HG02678 (cell line): ENCODE measurements at regions not wholly inside any gene's neighbourhood (a gene's known extent, or its start where the extent isn't known, plus 50 kb on each side); places are given as distances from the start of the nearest gene placed in this dataset.

Experiments used
- ATAC-seq: cut with Tn5 transposase; IDR thresholded peaks from one replicate; pipeline ENCODE4 v1.9.1; 2021; ENCODE audit warnings: mild to moderate bottlenecking, moderate library complexity; ENCODE audit not compliant: unreplicated experiment

- no peak for ATAC-seq
Measured at GRCh38 chr2:18842836-18843235, 253.5 kb upstream of the NT5C1B start.

GRCh38 chr2:18841248-18842150 lies 252.1 kb upstream of the NT5C1B start:
- no peak for ATAC-seq

GRCh38 chr2:18837240-18837639 lies 247.9 kb upstream of the NT5C1B start:
- ATAC-seq: no peak

- ATAC-seq: no peak
Measured at GRCh38 chr2:18836436-18836835, 247.1 kb upstream of the NT5C1B start.

GRCh38 chr2:18835787-18836186 lies 246.4 kb upstream of the NT5C1B start:
- no peak for ATAC-seq

GRCh38 chr2:18834341-18834740 lies 245.0 kb upstream of the NT5C1B start:
- ATAC-seq: no peak

- no peak for ATAC-seq
Measured at GRCh38 chr2:18833941-18834340, 244.6 kb upstream of the NT5C1B start.

GRCh38 chr2:18831916-18832510 lies 242.6 kb upstream of the NT5C1B start:
- ATAC-seq: no peak

- ATAC-seq: no peak
Measured at GRCh38 chr2:18830962-18831361, 241.6 kb upstream of the NT5C1B start.

- no peak for ATAC-seq
Measured at GRCh38 chr2:18829976-18830375, 240.6 kb upstream of the NT5C1B start.

GRCh38 chr2:18829251-18829902 lies 240.0 kb upstream of the NT5C1B start:
- ATAC-seq: no peak

GRCh38 chr2:18828296-18828695 lies 238.9 kb upstream of the NT5C1B start:
- ATAC-seq: no peak

- no peak for ATAC-seq
Measured at GRCh38 chr2:18825838-18826237, 236.5 kb upstream of the NT5C1B start.

- no peak for ATAC-seq
Measured at GRCh38 chr2:18824915-18825314, 235.5 kb upstream of the NT5C1B start.

GRCh38 chr2:18824325-18824790 lies 235.0 kb upstream of the NT5C1B start:
- ATAC-seq: no peak

GRCh38 chr2:18821431-18821830 lies 232.1 kb upstream of the NT5C1B start:
- ATAC-seq: no peak

- ATAC-seq: no peak
Measured at GRCh38 chr2:18820966-18821365, 231.6 kb upstream of the NT5C1B start.

- ATAC-seq: no peak
Measured at GRCh38 chr2:18819566-18819965, 230.2 kb upstream of the NT5C1B start.

- ATAC-seq: no peak
Measured at GRCh38 chr2:18814387-18814786, 225.0 kb upstream of the NT5C1B start.

GRCh38 chr2:18804536-18804935 lies 215.2 kb upstream of the NT5C1B start:
- ATAC-seq: no peak

- no peak for ATAC-seq
Measured at GRCh38 chr2:18803141-18803939, 214.0 kb upstream of the NT5C1B start.
